ENCODE measurements at regions not wholly inside any gene's neighbourhood (a gene's known extent, or its start where the extent isn't known, plus 50 kb on each side); places are given as distances from the start of the nearest gene placed in this dataset.

GRCh38 chr14:87864356-87865270 lies 128.4 kb downstream of the GALC start:
- TF ChIP-seq POLR2A (IDR thresholded peaks at IDR 0.05) (no peak), CTCF (IDR thresholded peaks at IDR 0.05) (no peak)
- no peaks in the 10 kb centered on the region for H3K4me1 ChIP-seq (replicated peaks in 1 of 2)
- 73 to 82% (median 78%) methylated on average over 7 of the region's 7 CpGs for WGBS, 4 donors
- H3K36me3 ChIP-seq (replicated peaks in 1 of 2): no peaks in the 10 kb centered on the region
- no peaks in the 10 kb centered on the region for H3K9me3 ChIP-seq (replicated peaks in 1 of 3)
- intact Hi-C loops (cut with DNase I): no loop called here
- H3K27ac ChIP-seq: no peak overlapping the region
- H3K4me3 ChIP-seq: no peak overlapping the region
- DNase-seq: no peak
- no peaks in the 10 kb centered on the region for H3K27me3 ChIP-seq

- no peak overlapping the region for H3K4me3 ChIP-seq
- TF ChIP-seq POLR2A (IDR thresholded peaks at IDR 0.05): no peak
- TF ChIP-seq CTCF (IDR thresholded peaks at IDR 0.05): no peak
- no peaks in the 10 kb centered on the region for H3K27me3 ChIP-seq
- no peak overlapping the region for H3K27ac ChIP-seq
- 76 to 91% (median 86%) methylated on average over 3 of the region's 3 CpGs for WGBS, 4 donors
- no peaks in the 10 kb centered on the region for H3K4me1 ChIP-seq (replicated peaks in 1 of 2)
- no peaks in the 10 kb centered on the region for H3K9me3 ChIP-seq (replicated peaks in 1 of 3)
- no peaks in the 10 kb centered on the region for H3K36me3 ChIP-seq (replicated peaks in 1 of 2)
- intact Hi-C loops (cut with DNase I): no loop called here
- no peak for DNase-seq
Observed at GRCh38 chr14:87863047-87863446, 129.9 kb downstream of the GALC start.

- H3K27ac ChIP-seq: no peak overlapping the region
- intact Hi-C loops (cut with DNase I): no loop called here
- 55 to 74% (median 63%) methylated on average over 3 of the region's 3 CpGs for WGBS, 4 donors
- no peaks in the 10 kb centered on the region for H3K4me1 ChIP-seq (replicated peaks in 1 of 2)
- H3K9me3 ChIP-seq (replicated peaks in 1 of 3): no peaks in the 10 kb centered on the region
- H3K27me3 ChIP-seq: no peaks in the 10 kb centered on the region
- no peak overlapping the region for H3K4me3 ChIP-seq
- no peaks in the 10 kb centered on the region for H3K36me3 ChIP-seq (replicated peaks in 1 of 2)
- no peak for TF ChIP-seq CTCF (IDR thresholded peaks at IDR 0.05)
- no peak for TF ChIP-seq POLR2A (IDR thresholded peaks at IDR 0.05)
- DNase-seq: no peak
Observed at GRCh38 chr14:87852107-87852506, 140.9 kb downstream of the GALC start.

DNA sequence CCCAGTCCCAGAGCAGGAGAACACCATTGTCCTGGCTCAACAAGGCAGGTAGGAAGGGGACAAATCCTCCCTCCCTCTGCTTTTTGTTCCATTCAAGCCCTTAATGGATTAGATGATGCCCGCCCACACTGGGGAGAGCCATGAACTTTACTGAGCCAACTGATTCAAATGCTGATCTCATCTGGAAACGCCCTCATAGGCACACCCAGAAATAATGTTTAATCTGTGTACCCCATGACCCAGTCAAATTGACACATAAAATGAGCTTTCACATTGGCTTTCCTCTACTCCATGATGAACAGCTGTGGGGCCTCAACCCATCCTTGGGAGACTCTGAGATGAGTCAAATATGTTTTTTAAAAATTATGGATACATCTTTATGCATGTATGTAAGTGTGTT lies 141.8 kb downstream of the GALC start:
- 50 to 84% (median 79%) methylated on average over 2 of the region's 2 CpGs for WGBS, 4 donors

More for the DNA sequence above, 141.8 kb downstream of the GALC start:
- no peak overlapping the region for H3K4me3 ChIP-seq
- intact Hi-C loops (cut with DNase I): no loop called here
- H3K27ac ChIP-seq: no peak overlapping the region
- TF ChIP-seq CTCF (IDR thresholded peaks at IDR 0.05) (no peak), POLR2A (IDR thresholded peaks at IDR 0.05) (no peak)
- no peaks in the 10 kb centered on the region for H3K27me3 ChIP-seq
- no peak for DNase-seq
- H3K4me1 ChIP-seq (replicated peaks in 1 of 2): no peaks in the 10 kb centered on the region
- no peaks in the 10 kb centered on the region for H3K9me3 ChIP-seq (replicated peaks in 1 of 3)
- H3K36me3 ChIP-seq (replicated peaks in 1 of 2): no peaks in the 10 kb centered on the region

Data from adrenal gland (tissue), 9 donors.